ENCODE measurements at regions not wholly inside any gene's neighbourhood (a gene's known extent, or its start where the extent isn't known, plus 50 kb on each side); places are given as distances from the start of the nearest gene placed in this dataset.
"Not testable (repeated sequence)": the region's sequence is repeated elsewhere in the genome, so short reads cannot be mapped to it uniquely, and the experiment has no call there.

GRCh38 chr7:65797086-65797485 is 75.8 kb upstream of the VKORC1L1 start:
- DNase-seq (ENCODE audit: low read depth in 1 of 2, low spot score in 1 of 2) = not testable (repeated sequence)

GRCh38 chr7:65797566-65797965 is 75.3 kb upstream of the VKORC1L1 start:
- not testable (repeated sequence) for DNase-seq (ENCODE audit: low read depth in 1 of 2, low spot score in 1 of 2)

GRCh38 chr7:65798111-65799075 is 74.5 kb upstream of the VKORC1L1 start:
- no peak for DNase-seq (ENCODE audit: low read depth in 1 of 2, low spot score in 1 of 2)

- not testable (repeated sequence) for DNase-seq (ENCODE audit: low read depth in 1 of 2, low spot score in 1 of 2)
These were observed 72.7 kb upstream of the VKORC1L1 start for GRCh38 chr7:65800191-65800590.

GRCh38 chr7:65800890-65801341 is 72.0 kb upstream of the VKORC1L1 start:
- no peak for DNase-seq (ENCODE audit: low read depth in 1 of 2, low spot score in 1 of 2)

GRCh38 chr7:65804887-65805286 is 68.0 kb upstream of the VKORC1L1 start:
- DNase-seq (ENCODE audit: low read depth in 1 of 2, low spot score in 1 of 2) = no peak

GRCh38 chr7:65807067-65807466 is 65.8 kb upstream of the VKORC1L1 start:
- not testable (repeated sequence) for DNase-seq (ENCODE audit: low read depth in 1 of 2, low spot score in 1 of 2)

GRCh38 chr7:65809259-65809981 is 63.5 kb upstream of the VKORC1L1 start:
- DNase-seq (ENCODE audit: low read depth in 1 of 2, low spot score in 1 of 2) = no peak

GRCh38 chr7:65809982-65810288 is 62.9 kb upstream of the VKORC1L1 start:
- no peak for DNase-seq (ENCODE audit: low read depth in 1 of 2, low spot score in 1 of 2)

GRCh38 chr7:65812281-65812680 is 60.6 kb upstream of the VKORC1L1 start:
- no peak for DNase-seq (ENCODE audit: low read depth in 1 of 2, low spot score in 1 of 2)

GRCh38 chr7:65814556-65815167 is 58.2 kb upstream of the VKORC1L1 start:
- not testable (repeated sequence) for DNase-seq (ENCODE audit: low read depth in 1 of 2, low spot score in 1 of 2)

- no peak for DNase-seq (ENCODE audit: low read depth in 1 of 2, low spot score in 1 of 2)
These were observed 52.5 kb upstream of the VKORC1L1 start for GRCh38 chr7:65820287-65820950.

Data from activated T-helper 1 cell treated with anti-CD3 and anti-CD28 coated beads, Interleukin-2, amount 50 U/mL, for 16 hours (primary cell).